ENCODE measurements at regions not wholly inside any gene's neighbourhood (a gene's known extent, or its start where the extent isn't known, plus 50 kb on each side); places are given as distances from the start of the nearest gene placed in this dataset.

GRCh38 chr22:47324435-47324990, 562.1 kb downstream of the TBC1D22A start:
- no peaks in the 10 kb centered on the region for H4K20me1 ChIP-seq (replicated peaks; ENCODE audit: insufficient read depth)
- Mint-ChIP-seq H3K27me3 (ENCODE audit: insufficient read depth, low read depth, poor library complexity) (peaks cover 7% of the 10 kb centered on the region), H3K4me1 (no peaks in the 10 kb centered on the region), H3K27ac (no peak overlapping the region), H3K4me3 (no peak overlapping the region), H3K36me3 (ENCODE audit: low read depth) (peaks cover 37% of the 10 kb centered on the region), H3K9me3 (peaks cover 36% of the 10 kb centered on the region; the same call in 2 of the 3 replicates)
- no peaks in the 10 kb centered on the region for H3K27me3 ChIP-seq (ENCODE audit: insufficient read depth)
- H2AFZ ChIP-seq: no peak overlapping the region
- H3F3A ChIP-seq (replicated peaks; ENCODE audit: low read depth): no peaks in the 10 kb centered on the region
- H3K9me2 ChIP-seq (ENCODE audit: insufficient read depth): no peaks in the 10 kb centered on the region
- H3K4me2 ChIP-seq: no peak overlapping the region
- H3K27ac ChIP-seq (ENCODE audit: low read depth): no peak overlapping the region
- no peaks in the 10 kb centered on the region for H3K4me1 ChIP-seq (ENCODE audit: insufficient read depth)
- TF ChIP-seq EZH2phosphoT487 (IDR thresholded peaks at IDR 0.05; ENCODE audit: unreplicated experiment): no peak
- no peak for TF ChIP-seq ETS1 (IDR thresholded peaks at IDR 0.05)
- no peak for TF ChIP-seq STAT1 (IDR thresholded peaks at IDR 0.05; ENCODE audit: unreplicated experiment)
- TF ChIP-seq ZNF114 (CRISPR knock-in tag; IDR thresholded peaks at IDR 0.05): no peak
- TF ChIP-seq POLR2AphosphoS5 (IDR thresholded peaks at IDR 0.05; ENCODE audit: low read depth): no peak
- H3K36me3 ChIP-seq (ENCODE audit: insufficient read depth): peaks cover 14% of the 10 kb centered on the region; the same call in 1 of the 2 replicates
- DNase-seq (ENCODE audit: low spot score) (no peak), ATAC-seq (no peak)
- no peak overlapping the region for H3K4me3 ChIP-seq
- no peaks in the 10 kb centered on the region for H3K79me2 ChIP-seq (replicated peaks; ENCODE audit: insufficient read depth)

- Mint-ChIP-seq H3K27ac (no peak overlapping the region), H3K4me1 (no peaks in the 10 kb centered on the region), H3K4me3 (no peak overlapping the region), H3K9me3 (peaks cover 26% of the 10 kb centered on the region; the same call in 2 of the 3 replicates), H3K36me3 (ENCODE audit: low read depth) (peaks cover 33% of the 10 kb centered on the region), H3K27me3 (ENCODE audit: insufficient read depth, low read depth, poor library complexity) (peaks cover 1% of the 10 kb centered on the region)
- H3K4me3 ChIP-seq: no peak overlapping the region
- H3K4me2 ChIP-seq: no peak overlapping the region
- H3K27me3 ChIP-seq (ENCODE audit: insufficient read depth): no peaks in the 10 kb centered on the region
- DNase-seq (ENCODE audit: low spot score): no peak
- H2AFZ ChIP-seq: no peak overlapping the region
- H3K4me1 ChIP-seq (ENCODE audit: insufficient read depth): no peaks in the 10 kb centered on the region
- H3K27ac ChIP-seq (ENCODE audit: low read depth): no peak overlapping the region
- H3F3A ChIP-seq (replicated peaks; ENCODE audit: low read depth): no peaks in the 10 kb centered on the region
- no peak for ATAC-seq
- no peaks in the 10 kb centered on the region for H3K79me2 ChIP-seq (replicated peaks; ENCODE audit: insufficient read depth)
- no peaks in the 10 kb centered on the region for H3K9me2 ChIP-seq (ENCODE audit: insufficient read depth)
- no peaks in the 10 kb centered on the region for H4K20me1 ChIP-seq (replicated peaks; ENCODE audit: insufficient read depth)
- peaks cover 14% of the 10 kb centered on the region; the same call in 1 of the 2 replicates for H3K36me3 ChIP-seq (ENCODE audit: insufficient read depth)
- TF ChIP-seq NANOG (IDR thresholded peaks at IDR 0.05; ENCODE audit: borderline replicate concordance) (no peak), ZNF462 (CRISPR knock-in tag; IDR thresholded peaks at IDR 0.05) (no peak)
Observed at GRCh38 chr22:47323518-47323917, 561.1 kb downstream of the TBC1D22A start.

All from GM23338 (cell line).